Kidney (tissue), 13 donors: ENCODE measurements at regions not wholly inside any gene's neighbourhood (a gene's known extent, or its start where the extent isn't known, plus 50 kb on each side); places are given as distances from the start of the nearest gene placed in this dataset.

Experiments
- DNase-seq, 5 donors: peaks; one replicate each; pipeline ENCODE4 v3.0.0-alpha.2; 2013 to 2020
- FAIRE-seq: peaks from 2 replicates; lab custom pipeline; 2012; peaks lifted over from hg19 to GRCh38; lab: Jason Lieb, UNC
- H3K27ac ChIP-seq, 2 donors: one replicate each; pipeline ENCODE4 v1.7.0; 2013; ENCODE audit warnings: low read depth in 2 of 2, low read length in 2 of 2, inconsistent platforms in 1 of 2
- H3K27me3 ChIP-seq: one replicate; pipeline ENCODE4 v1.7.1; 2013; ENCODE audit warnings: low read length, inconsistent platforms; ENCODE audit not compliant: control insufficient read depth, insufficient read depth
- H3K36me3 ChIP-seq, 3 donors: one replicate each; pipeline versions ENCODE4 v1.7.0 to v1.7.1; 2013; ENCODE audit warnings: low read length in 3 of 3, control low read depth in 1 of 3, inconsistent platforms in 1 of 3; ENCODE audit not compliant: insufficient read depth in 3 of 3, control insufficient read depth in 2 of 3
- H3K4me1 ChIP-seq, 3 donors: one replicate each; pipeline versions ENCODE4 v1.7.0 to v1.7.1; 2013; ENCODE audit warnings: low read length in 3 of 3, inconsistent platforms in 1 of 3, low read depth in 1 of 3; ENCODE audit not compliant: control insufficient read depth in 2 of 3, insufficient read depth in 2 of 3
- H3K4me3 ChIP-seq, 3 donors: one replicate each; pipeline versions ENCODE4 v1.7.0 to v1.8.1; 2013; ENCODE audit warnings: low read length in 3 of 3, control low read depth in 1 of 3, inconsistent platforms in 1 of 3
- H3K9ac ChIP-seq, 3 donors: one replicate each; pipeline versions ENCODE4 v1.7.0 to v1.7.1; 2013; ENCODE audit warnings: low read length in 3 of 3, control low read depth in 1 of 3, inconsistent platforms in 1 of 3
- H3K9me3 ChIP-seq, 3 donors: one replicate each; pipeline versions ENCODE4 v1.7.0 to v1.7.1; 2013; ENCODE audit warnings: low read length in 3 of 3, control low read depth in 1 of 3, inconsistent platforms in 1 of 3; ENCODE audit not compliant: control insufficient read depth in 2 of 3, insufficient read depth in 1 of 3
- CTCF ChIP-seq: IDR thresholded peaks from 3 replicates; pipeline ENCODE4 v1.5.1; 2012; ENCODE audit warnings: mild to moderate bottlenecking, moderate library complexity, borderline replicate concordance; ENCODE audit not compliant: insufficient read depth; ENCODE audit errors: extremely low read depth
- intact Hi-C: fragments of 100-400 bp; cut with DNase I; formaldehyde crosslinking; loops from one replicate; pipeline ENCODE4 v1.11.1; 2022
- donor health status: control.
- donor health status: control.
- donor health status: control.
- donor health status: control.
- donor health status: control.
- donor health status: DM: yes; HTN: yes; CAD: no.
- donor health status: Normal renal cell carcinoma (clear cell type).

GRCh38 chr14:101506926-101507835, 54.1 kb upstream of the DIO3 start:
- peaks cover 0 to 5% (median 0%) of the 10 kb centered on the region in 3 donors for H3K9me3 ChIP-seq
- no peak for FAIRE-seq
- peak in 3 of 5 donors; percentile 6 to 61 (median 24) for DNase-seq
- H3K4me1 ChIP-seq = no peaks in the 10 kb centered on the region
- no peaks in the 10 kb centered on the region for H3K36me3 ChIP-seq
- intact Hi-C loops = no loop called here
- no peaks in the 10 kb centered on the region for H3K27me3 ChIP-seq
- no peak overlapping the region for H3K4me3 ChIP-seq
- no peak overlapping the region for H3K27ac ChIP-seq
- H3K9ac ChIP-seq = no peak overlapping the region
- no peak for TF ChIP-seq CTCF

- no peak for FAIRE-seq
- no peaks in the 10 kb centered on the region for H3K4me1 ChIP-seq
- peak in 1 of 5 donors; percentile 29 for DNase-seq
- H3K4me3 ChIP-seq = no peak overlapping the region
- peaks cover 0 to 5% (median 0%) of the 10 kb centered on the region in 3 donors for H3K9me3 ChIP-seq
- H3K27me3 ChIP-seq = no peaks in the 10 kb centered on the region
- intact Hi-C loops = no loop called here
- H3K9ac ChIP-seq = no peak overlapping the region
- no peak for TF ChIP-seq CTCF
- H3K27ac ChIP-seq = no peak overlapping the region
- H3K36me3 ChIP-seq = no peaks in the 10 kb centered on the region
These were observed 53.5 kb upstream of the DIO3 start for GRCh38 chr14:101507836-101508150.

- DNase-seq (peak in 2 of 5 donors; percentile 26 to 37), FAIRE-seq (no peak)
- intact Hi-C loops = no loop called here
- Histone ChIP-seq H3K27me3 (no peaks in the 10 kb centered on the region), H3K4me3 (no peak overlapping the region), H3K4me1 (no peaks in the 10 kb centered on the region), H3K9ac (no peak overlapping the region), H3K27ac (no peak overlapping the region), H3K9me3 (peaks cover 0 to 5% (median 0%) of the 10 kb centered on the region in 3 donors), H3K36me3 (no peaks in the 10 kb centered on the region)
- no peak for TF ChIP-seq CTCF
These were observed 52.9 kb upstream of the DIO3 start for GRCh38 chr14:101508196-101508947.
